ENCODE measurements at regions not wholly inside any gene's neighbourhood (a gene's known extent, or its start where the extent isn't known, plus 50 kb on each side); places are given as distances from the start of the nearest gene placed in this dataset.

DNA sequence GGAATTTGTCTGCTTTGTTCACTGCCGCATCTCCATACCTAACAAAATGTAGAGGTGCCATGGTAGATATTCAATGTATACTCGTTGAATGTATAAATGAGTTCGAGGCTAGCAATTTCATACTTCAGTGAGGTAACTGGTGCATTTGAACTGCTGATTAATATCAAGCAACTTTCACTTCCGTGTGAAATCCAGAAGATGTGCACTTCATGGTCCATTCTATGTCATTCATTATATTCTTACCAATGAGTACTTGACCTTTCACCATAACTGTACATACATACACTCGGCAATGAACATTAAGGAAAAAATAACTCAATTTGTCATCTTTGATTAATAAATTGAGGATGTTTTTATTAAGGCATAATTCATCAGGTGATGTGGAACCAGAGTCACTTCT lies 598.5 kb downstream of the ZNF385D start:
- Mint-ChIP-seq H3K4me3 (no peak overlapping the region), H3K36me3 (ENCODE audit: low read depth) (no peaks in the 10 kb centered on the region), H3K27me3 (no peaks in the 10 kb centered on the region), H3K4me1 (no peaks in the 10 kb centered on the region), H3K9me3 (peaks cover 8% of the 10 kb centered on the region), H3K27ac (no peak overlapping the region)
- POLR2A ChIA-PET = no interaction called here
- CTCF ChIA-PET = no interaction called here
- DNase-seq = no peak

DNA sequence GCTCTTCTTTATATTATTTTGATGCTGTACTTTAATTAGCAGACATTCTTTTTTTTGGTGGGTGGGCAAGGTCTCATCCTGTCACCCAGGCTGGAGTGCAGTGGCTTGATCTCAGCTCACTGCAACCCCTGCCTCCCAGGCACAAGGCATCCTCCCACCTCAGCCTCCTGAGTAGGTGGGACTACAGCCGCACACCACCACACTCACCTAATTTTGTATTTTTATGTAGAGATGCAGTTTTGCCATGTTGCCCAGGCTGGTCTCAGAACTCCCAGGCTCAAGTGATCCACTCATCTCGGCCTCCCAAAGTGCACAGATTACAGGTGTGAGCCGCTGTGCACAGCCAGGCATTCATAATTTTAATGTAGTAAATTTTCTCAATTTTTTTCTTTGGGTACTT lies 608.1 kb downstream of the ZNF385D start:
- no peak overlapping the region for H3K4me3 Mint-ChIP-seq
- no peaks in the 10 kb centered on the region for H3K36me3 Mint-ChIP-seq (ENCODE audit: low read depth)
- no peak for DNase-seq
- H3K27ac Mint-ChIP-seq = no peak overlapping the region
- ChIA-PET CTCF (no interaction called here), POLR2A (no interaction called here)
- peaks cover 5% of the 10 kb centered on the region for H3K9me3 Mint-ChIP-seq
- H3K27me3 Mint-ChIP-seq = no peaks in the 10 kb centered on the region
- H3K4me1 Mint-ChIP-seq = no peaks in the 10 kb centered on the region

DNA sequence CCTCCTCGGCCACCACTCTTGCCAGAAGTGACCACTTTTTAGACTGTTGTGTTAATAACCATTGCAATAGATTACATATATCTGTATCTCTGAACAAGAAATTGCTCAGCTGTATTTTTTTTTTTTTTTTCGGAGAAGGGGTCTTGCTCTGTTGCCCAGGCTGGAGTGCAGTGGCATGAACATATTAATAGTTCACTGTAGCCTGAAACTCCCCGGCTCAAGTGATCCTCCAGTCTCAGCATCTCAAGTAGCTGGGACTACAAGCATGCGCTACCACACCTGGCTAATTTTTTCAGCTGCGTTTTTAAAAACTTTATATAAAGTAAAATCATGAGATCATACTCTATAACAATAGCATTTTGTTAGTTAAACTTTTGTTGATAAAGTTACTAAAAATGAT lies 609.0 kb downstream of the ZNF385D start:
- ChIA-PET CTCF (no interaction called here), POLR2A (no interaction called here)
- H3K36me3 Mint-ChIP-seq (ENCODE audit: low read depth) = no peaks in the 10 kb centered on the region
- no peak for DNase-seq
- no peak overlapping the region for H3K4me3 Mint-ChIP-seq
- H3K27me3 Mint-ChIP-seq = no peaks in the 10 kb centered on the region
- H3K4me1 Mint-ChIP-seq = no peaks in the 10 kb centered on the region
- no peak overlapping the region for H3K27ac Mint-ChIP-seq
- peaks cover 5% of the 10 kb centered on the region for H3K9me3 Mint-ChIP-seq

DNA sequence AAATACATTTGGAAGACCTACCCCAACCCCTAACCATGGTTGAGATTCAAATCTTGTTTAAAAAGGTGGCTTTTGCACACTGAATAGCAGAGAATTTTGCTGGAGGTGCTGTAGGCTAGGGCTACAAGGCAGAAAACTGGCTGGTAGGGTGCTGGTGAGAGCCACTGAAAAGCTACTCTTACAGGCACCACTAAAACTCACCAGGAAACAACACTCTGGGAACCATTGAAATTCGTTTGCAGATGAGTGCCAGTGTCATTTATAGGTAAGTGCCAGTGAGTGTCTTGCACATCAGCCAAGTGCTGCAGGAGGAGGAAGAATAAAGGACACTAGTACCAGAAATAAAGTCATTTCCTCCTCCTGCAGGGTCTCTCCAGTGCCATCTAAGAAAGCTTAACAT lies 610.2 kb downstream of the ZNF385D start:
- no peaks in the 10 kb centered on the region for H3K36me3 Mint-ChIP-seq (ENCODE audit: low read depth)
- ChIA-PET POLR2A (no interaction called here), CTCF (no interaction called here)
- no peak for DNase-seq
- H3K9me3 Mint-ChIP-seq = peaks cover 3% of the 10 kb centered on the region
- no peak overlapping the region for H3K4me3 Mint-ChIP-seq
- no peaks in the 10 kb centered on the region for H3K4me1 Mint-ChIP-seq
- no peaks in the 10 kb centered on the region for H3K27me3 Mint-ChIP-seq
- no peak overlapping the region for H3K27ac Mint-ChIP-seq

DNA sequence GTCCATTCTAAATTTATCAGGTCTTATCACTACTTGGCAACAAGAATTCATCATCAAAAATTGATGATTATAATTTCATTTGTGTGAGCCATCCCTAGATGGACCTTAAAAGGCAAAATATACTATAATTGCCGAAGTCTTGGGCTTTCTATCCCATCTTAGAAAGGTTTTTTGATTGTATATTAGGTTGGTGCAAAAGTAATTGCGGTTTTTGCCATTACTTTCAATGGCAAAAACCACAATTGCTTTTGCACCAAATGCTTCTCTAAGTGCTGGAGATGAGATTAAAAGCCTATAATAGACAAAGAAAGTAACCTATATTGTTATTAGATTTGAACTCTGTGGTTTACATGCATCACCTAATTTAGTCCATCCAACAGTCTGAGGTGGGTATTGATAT lies 612.9 kb downstream of the ZNF385D start:
- Mint-ChIP-seq H3K4me3 (no peak overlapping the region), H3K36me3 (ENCODE audit: low read depth) (no peaks in the 10 kb centered on the region), H3K27ac (no peak overlapping the region), H3K4me1 (no peaks in the 10 kb centered on the region), H3K27me3 (no peaks in the 10 kb centered on the region), H3K9me3 (peaks cover 3% of the 10 kb centered on the region)
- ChIA-PET CTCF (no interaction called here), POLR2A (no interaction called here)
- DNase-seq = no peak

DNA sequence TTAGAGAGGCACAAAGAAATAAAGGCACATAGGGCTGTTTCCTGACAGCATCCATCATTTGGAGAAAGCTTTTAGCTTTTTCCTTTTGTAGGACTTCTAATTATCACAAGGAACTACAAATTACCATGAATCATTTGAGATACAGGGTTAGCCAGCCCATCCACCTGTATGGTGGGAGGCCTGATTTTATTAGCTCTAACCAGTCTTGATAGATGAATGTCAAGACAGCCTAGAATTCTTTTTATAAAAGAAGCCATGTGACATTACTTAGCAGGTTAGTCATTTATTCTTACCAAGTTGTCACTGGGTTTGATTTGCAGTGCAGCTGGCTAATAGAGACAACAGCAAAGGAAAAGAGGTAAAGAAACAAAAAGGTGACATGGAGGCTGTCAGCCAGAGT lies 618.1 kb downstream of the ZNF385D start:
- no peaks in the 10 kb centered on the region for H3K4me1 Mint-ChIP-seq
- ChIA-PET CTCF (no interaction called here), POLR2A (no interaction called here)
- H3K27me3 Mint-ChIP-seq = no peaks in the 10 kb centered on the region
- no peak overlapping the region for H3K27ac Mint-ChIP-seq
- H3K36me3 Mint-ChIP-seq (ENCODE audit: low read depth) = no peaks in the 10 kb centered on the region
- peaks cover 9% of the 10 kb centered on the region for H3K9me3 Mint-ChIP-seq
- H3K4me3 Mint-ChIP-seq = no peak overlapping the region
- no peak for DNase-seq

DNA sequence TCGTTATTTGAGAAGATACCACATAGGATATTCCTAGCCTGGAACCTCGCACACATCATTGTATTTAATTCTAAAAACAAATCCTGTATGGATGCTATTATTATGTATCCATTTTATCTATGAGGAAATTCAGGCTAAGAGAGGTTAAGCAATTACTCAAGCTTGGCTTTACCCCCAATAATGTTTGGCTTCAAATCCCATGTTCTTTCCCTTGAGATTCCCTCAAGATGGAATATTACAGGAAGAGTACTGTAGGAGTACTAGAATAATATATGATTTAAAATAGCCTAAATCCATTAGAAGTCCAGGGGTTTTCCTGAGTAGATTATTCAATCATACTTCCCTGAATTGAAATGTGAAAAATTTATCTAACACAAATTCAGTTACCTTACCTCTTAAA lies 630.2 kb downstream of the ZNF385D start:
- Mint-ChIP-seq H3K27me3 (no peaks in the 10 kb centered on the region), H3K9me3 (peaks cover 18% of the 10 kb centered on the region), H3K27ac (no peak overlapping the region), H3K4me3 (no peak overlapping the region), H3K36me3 (ENCODE audit: low read depth) (no peaks in the 10 kb centered on the region), H3K4me1 (no peaks in the 10 kb centered on the region)
- DNase-seq = no peak
- CTCF ChIA-PET = no interaction called here
- POLR2A ChIA-PET = no interaction called here

DNA sequence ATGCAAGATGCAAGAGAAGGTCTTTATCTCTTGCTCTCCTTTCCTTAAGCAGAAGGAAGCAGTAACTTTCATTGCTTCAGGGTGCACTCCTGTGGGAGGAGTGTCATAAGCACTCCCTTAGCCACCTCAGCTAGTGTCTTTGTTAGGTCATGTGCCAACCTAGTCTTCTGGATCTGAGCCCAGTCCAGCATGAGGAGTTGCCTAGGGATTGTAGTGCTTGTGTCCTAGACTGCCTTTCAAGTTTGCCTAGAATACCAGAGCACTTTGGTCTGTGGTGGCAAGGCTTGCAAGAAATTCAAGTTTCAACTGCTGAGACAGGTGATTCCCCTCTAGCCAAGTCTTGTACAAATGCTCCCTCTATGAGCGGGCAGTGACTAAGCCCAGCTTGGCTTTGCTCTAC lies 633.6 kb downstream of the ZNF385D start:
- Mint-ChIP-seq H3K4me1 (no peaks in the 10 kb centered on the region), H3K27ac (no peak overlapping the region), H3K36me3 (ENCODE audit: low read depth) (no peaks in the 10 kb centered on the region), H3K9me3 (peaks cover 16% of the 10 kb centered on the region), H3K27me3 (no peaks in the 10 kb centered on the region), H3K4me3 (no peak overlapping the region)
- CTCF ChIA-PET = no interaction called here
- POLR2A ChIA-PET = no interaction called here
- no peak for DNase-seq

DNA sequence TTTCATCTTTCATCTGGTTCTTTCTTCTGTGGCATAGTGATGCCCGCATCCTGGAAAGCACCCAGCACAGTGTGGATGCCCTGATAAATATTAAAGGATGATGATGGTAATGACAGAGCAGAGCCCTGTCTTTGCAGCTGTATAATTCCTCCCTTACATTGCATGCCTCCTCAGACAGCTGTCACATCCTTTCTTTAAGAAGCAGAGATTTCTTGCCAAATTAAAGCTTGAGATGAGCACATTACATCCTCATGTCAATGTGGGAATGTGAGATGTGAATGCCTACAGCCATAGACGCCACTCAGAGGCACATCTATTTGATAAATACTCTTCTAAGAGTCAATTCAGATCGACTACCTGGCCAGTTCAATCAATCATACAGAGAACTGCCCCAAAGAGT lies 642.0 kb downstream of the ZNF385D start:
- no peak for DNase-seq
- Mint-ChIP-seq H3K4me1 (no peaks in the 10 kb centered on the region), H3K27me3 (no peaks in the 10 kb centered on the region), H3K9me3 (peaks cover 16% of the 10 kb centered on the region), H3K27ac (no peak overlapping the region), H3K36me3 (ENCODE audit: low read depth) (no peaks in the 10 kb centered on the region), H3K4me3 (no peak overlapping the region)
- POLR2A ChIA-PET = no interaction called here
- CTCF ChIA-PET = no interaction called here

DNA sequence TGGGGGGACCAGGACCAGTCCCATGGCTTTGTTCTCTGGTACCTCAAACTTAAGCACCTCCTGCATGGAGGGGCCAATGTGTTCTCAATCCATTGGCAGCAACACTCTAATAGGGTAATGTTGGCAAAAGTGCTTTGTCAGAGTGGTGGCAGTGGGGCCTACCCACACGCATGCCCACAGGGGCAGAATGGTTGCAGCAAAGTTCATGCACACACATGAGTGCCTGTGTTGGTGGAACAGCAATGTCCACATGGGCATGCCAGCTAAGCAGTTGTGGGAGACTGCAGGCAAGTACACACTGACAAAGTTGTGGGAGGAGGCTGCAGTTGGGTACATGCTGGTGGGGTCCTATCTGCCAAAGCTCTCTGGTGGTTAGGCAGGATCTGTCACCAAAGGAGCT lies 645.2 kb downstream of the ZNF385D start:
- POLR2A ChIA-PET = no interaction called here
- Mint-ChIP-seq H3K36me3 (ENCODE audit: low read depth) (no peaks in the 10 kb centered on the region), H3K27ac (no peak overlapping the region), H3K4me1 (no peaks in the 10 kb centered on the region), H3K4me3 (no peak overlapping the region), H3K27me3 (no peaks in the 10 kb centered on the region), H3K9me3 (peaks cover 17% of the 10 kb centered on the region)
- DNase-seq = no peak
- CTCF ChIA-PET = no interaction called here

DNA sequence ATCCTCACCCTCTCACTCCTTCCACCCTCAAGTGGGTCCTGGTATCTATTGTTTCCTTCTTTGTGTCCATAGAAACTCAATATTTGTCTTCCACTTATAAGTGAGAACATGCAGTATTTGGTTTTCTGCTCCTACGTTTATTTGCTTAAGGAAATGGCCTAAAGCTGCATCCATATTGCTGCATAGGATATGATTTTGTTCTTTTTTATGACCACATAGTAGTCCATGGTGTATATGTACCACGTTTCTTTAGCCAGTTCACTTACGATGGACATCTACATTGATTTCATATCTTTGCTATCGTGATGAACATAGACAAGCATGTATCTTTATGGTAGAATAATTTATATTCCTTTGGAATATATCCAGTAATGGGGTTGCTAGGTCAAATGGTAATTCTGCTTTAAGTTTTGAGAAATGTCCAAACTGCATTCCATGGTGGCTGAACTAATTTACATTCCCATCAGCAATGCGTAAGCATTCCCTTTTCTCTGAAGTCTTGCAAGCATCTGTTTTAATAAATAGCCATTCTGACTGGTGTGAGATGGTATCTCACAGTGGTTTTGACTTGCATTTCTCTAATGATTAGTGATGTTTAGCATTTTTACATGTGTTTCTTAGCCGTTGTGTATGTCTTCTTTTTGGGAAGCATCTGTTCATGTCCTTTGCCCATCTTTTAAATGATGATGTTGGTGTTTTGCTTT lies 650.2 kb downstream of the ZNF385D start:
- no peaks in the 10 kb centered on the region for H3K27me3 Mint-ChIP-seq
- H3K36me3 Mint-ChIP-seq (ENCODE audit: low read depth) = no peaks in the 10 kb centered on the region
- ChIA-PET CTCF (no interaction called here), POLR2A (no interaction called here)
- H3K4me1 Mint-ChIP-seq = no peaks in the 10 kb centered on the region
- H3K27ac Mint-ChIP-seq = no peak overlapping the region
- no peak overlapping the region for H3K4me3 Mint-ChIP-seq
- no peak for DNase-seq
- H3K9me3 Mint-ChIP-seq = peaks cover 15% of the 10 kb centered on the region

DNA sequence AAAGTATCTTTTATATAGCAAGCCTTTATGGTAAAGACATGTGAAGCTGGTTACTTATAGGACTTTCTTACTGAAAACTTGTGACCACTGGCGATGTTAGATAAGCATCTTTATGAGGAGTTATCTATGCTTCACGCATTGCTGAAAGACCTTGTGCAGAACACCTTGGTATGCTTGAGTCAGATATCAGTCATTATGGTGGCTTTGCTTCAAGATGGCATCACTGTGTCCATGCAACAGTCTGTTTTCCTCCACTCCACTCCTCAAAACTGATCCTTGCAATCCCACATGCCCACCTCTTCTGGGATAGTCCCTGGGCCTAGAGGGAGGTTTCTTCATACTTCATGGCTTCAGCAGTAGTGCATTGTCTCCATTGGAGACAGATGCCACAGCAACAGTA lies 656.3 kb downstream of the ZNF385D start:
- H3K27ac Mint-ChIP-seq = no peak overlapping the region
- H3K9me3 Mint-ChIP-seq = peaks cover 9% of the 10 kb centered on the region
- no peaks in the 10 kb centered on the region for H3K27me3 Mint-ChIP-seq
- H3K36me3 Mint-ChIP-seq (ENCODE audit: low read depth) = no peaks in the 10 kb centered on the region
- POLR2A ChIA-PET = no interaction called here
- H3K4me1 Mint-ChIP-seq = no peaks in the 10 kb centered on the region
- DNase-seq = no peak
- CTCF ChIA-PET = no interaction called here
- H3K4me3 Mint-ChIP-seq = no peak overlapping the region

DNA sequence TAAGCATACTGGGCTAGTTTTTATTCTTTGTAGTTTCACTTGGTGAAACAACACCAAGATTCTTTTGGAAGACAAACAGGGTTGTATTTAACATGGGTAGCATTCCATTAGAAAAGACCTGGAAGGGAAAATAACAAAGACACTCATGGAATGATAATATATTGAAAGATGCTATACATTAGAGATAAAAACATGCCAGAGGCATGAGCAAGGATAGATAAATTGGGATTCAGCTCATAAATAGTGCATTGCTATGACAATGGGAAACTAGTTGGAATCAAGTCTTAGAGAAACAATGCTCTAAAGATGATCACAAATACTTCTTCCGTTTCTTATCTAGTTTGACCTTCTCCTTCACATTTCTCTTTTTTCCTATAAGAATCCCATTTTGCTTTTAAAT lies 677.4 kb downstream of the ZNF385D start:
- DNase-seq = no peak
- Mint-ChIP-seq H3K4me3 (no peak overlapping the region), H3K27me3 (no peaks in the 10 kb centered on the region), H3K36me3 (ENCODE audit: low read depth) (no peaks in the 10 kb centered on the region), H3K9me3 (peaks cover 5% of the 10 kb centered on the region), H3K27ac (no peak overlapping the region), H3K4me1 (no peaks in the 10 kb centered on the region)
- ChIA-PET POLR2A (no interaction called here), CTCF (no interaction called here)

DNA sequence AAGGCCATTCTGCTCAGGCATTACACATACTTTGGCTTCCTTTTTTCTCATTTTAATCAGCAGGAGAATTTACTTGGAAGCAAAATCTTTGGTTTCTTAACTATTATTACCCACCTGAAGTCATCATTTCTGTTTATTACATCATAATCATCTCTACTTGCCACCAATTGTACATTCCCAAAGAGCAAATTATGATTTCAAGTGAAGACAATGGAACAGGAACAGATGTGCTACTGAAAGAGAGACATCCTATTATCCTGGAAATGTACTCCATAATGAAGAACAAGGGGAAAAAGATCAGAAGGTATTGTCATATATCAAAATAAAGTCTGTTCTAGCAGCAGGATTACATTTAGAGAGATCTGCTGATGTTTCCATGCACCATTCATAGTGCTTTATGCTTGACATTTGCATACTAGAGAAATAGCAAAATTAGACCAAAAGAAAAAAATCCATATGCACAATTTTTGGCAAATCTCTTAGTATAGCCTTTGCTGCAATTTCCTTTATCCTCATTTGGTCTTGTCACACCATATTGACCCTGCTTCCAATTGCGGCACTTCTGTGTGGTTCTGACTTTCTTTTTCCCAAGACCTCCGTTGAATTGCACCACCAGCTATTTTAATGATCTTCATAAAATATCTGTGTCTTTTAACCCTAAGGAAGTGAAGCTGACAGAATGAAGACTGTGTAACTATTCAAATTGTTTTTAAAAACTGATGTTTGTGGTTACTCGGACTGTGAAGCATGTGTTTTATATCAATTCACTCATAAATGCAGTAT lies 683.8 kb downstream of the ZNF385D start:
- ChIA-PET CTCF (no interaction called here), POLR2A (no interaction called here)

More for the DNA sequence above, 683.8 kb downstream of the ZNF385D start:
- peaks cover 11% of the 10 kb centered on the region for H3K9me3 Mint-ChIP-seq
- DNase-seq = no peak
- H3K36me3 Mint-ChIP-seq (ENCODE audit: low read depth) = no peaks in the 10 kb centered on the region
- H3K27me3 Mint-ChIP-seq = no peaks in the 10 kb centered on the region
- H3K4me1 Mint-ChIP-seq = no peaks in the 10 kb centered on the region
- no peak overlapping the region for H3K27ac Mint-ChIP-seq
- no peak overlapping the region for H3K4me3 Mint-ChIP-seq

Data from activated CD4-positive, alpha-beta memory T cell treated with anti-CD3 and anti-CD28 coated beads, Interleukin-2, amount 10 ng/mL, durations not matched to agents 7 days and 5 days (primary cell).